Stimulated activated memory B cell treated with anti-CD40 and anti-IgM and Interleukin-4, amounts not matched to agents 10 μg/mL and 1 μg/mL and 100 μg/mL, for 72 hours (primary cell): ENCODE measurements at regions not wholly inside any gene's neighbourhood (a gene's known extent, or its start where the extent isn't known, plus 50 kb on each side); places are given as distances from the start of the nearest gene placed in this dataset.
A peak's percentile ranks its signal among the peaks of the same experiment; 100 is the strongest.
"Not testable (repeated sequence)": the region's sequence is repeated elsewhere in the genome, so short reads cannot be mapped to it uniquely, and the experiment has no call there.

Experiments
- ATAC-seq: fragments of 150-1000 bp; cut with Tn5 transposase; 2 replicates; pipeline ENCODE4 v1.10.0; 2021
- H3K27ac Mint-ChIP-seq: one replicate; pipeline ENCODE4 v1.8.0; 2022; ENCODE audit warnings: mild to moderate bottlenecking, mixed read lengths
- H3K27me3 Mint-ChIP-seq: one replicate; pipeline ENCODE4 v1.8.0; 2022; ENCODE audit warnings: mixed read lengths
- H3K36me3 Mint-ChIP-seq: one replicate; pipeline ENCODE4 v1.8.0; 2022; ENCODE audit warnings: mixed read lengths
- H3K4me1 Mint-ChIP-seq: one replicate; pipeline ENCODE4 v1.8.0; 2022; ENCODE audit warnings: mixed read lengths
- H3K4me3 Mint-ChIP-seq: one replicate; pipeline ENCODE4 v1.8.0; 2022; ENCODE audit warnings: mild to moderate bottlenecking, moderate library complexity, mixed read lengths
- H3K9me3 Mint-ChIP-seq: one replicate; pipeline ENCODE4 v1.8.0; 2022; ENCODE audit warnings: mixed read lengths

DNA sequence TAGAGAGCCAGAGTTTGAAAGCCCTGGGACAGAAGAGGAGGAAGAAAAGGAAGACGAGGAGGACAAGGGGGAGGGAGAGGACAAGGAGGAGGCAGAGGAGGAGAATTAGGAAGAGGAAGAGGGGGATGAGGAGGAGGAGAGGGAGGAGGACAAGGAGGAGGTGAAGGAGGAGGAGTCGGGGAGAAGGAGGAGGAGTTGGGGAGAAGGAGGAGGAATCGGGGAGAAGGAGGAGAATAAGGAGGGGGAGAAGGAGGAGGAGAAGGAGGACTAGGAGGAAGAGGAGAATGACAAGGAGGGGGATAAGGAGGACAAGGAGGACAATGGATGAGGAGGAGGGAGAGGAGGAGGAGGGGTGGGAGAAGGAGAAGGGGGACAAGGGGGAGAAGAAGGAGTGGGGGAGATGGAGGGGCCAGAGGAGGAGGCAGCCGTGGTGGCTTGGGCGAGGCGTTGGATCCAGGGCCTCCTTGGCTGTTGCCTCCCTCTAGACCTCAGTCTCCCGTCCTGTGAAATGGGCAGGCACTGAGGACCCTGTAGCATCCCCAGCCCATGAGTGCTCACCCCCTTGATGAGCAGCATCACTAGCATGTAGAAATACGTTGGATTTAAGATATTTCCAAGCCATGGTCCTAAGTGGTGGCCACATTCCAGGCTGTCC, 179.6 kb downstream of the LMLN start:
- not testable (repeated sequence) for H3K27ac Mint-ChIP-seq, H3K9me3 Mint-ChIP-seq, ATAC-seq, H3K36me3 Mint-ChIP-seq, H3K4me3 Mint-ChIP-seq, H3K4me1 Mint-ChIP-seq
- H3K27me3 Mint-ChIP-seq = peaks cover 17% of the 10 kb centered on the region

DNA sequence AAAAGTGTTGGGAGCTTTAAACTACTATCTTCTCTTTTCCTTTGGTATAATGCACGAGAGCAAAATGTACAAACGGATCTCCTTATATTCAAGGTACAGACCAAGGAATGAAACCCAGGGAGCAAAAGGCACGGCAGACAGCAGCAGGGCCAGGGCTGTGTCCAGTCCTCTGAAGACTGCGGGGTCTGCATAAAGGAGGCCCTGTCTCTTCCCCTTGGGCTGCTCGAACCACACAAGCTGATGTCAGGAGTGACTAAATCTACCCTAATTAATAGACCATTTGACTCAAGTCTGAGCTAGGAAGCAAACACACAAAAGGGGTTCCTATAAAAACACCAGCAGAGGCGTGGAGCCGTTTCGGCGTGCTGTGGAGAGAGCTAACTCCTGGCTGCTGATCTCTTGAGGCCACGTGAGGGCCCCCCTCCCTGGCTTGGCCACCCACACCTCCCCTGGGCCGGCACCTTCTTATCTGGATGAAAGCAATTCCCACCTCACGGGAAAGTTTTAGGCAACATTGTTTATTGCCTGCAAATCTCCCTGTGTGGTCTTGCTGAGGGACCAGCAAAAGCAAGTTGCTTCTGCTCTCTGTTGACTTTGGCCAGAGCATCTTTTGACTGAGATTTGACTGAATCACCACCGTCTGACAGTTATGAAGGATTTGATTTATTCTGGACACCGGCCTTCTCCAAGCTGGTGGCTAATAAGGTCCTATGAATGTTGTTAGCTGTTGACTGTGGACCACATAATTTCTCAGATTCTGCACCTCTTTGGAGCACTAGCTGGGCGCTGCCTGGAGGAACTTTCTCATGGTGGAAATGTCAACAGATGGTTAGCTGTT, 183.5 kb downstream of the LMLN start:
- not testable (repeated sequence) for ATAC-seq, H3K36me3 Mint-ChIP-seq, H3K9me3 Mint-ChIP-seq, H3K4me1 Mint-ChIP-seq, H3K27ac Mint-ChIP-seq, H3K27me3 Mint-ChIP-seq, H3K4me3 Mint-ChIP-seq

DNA sequence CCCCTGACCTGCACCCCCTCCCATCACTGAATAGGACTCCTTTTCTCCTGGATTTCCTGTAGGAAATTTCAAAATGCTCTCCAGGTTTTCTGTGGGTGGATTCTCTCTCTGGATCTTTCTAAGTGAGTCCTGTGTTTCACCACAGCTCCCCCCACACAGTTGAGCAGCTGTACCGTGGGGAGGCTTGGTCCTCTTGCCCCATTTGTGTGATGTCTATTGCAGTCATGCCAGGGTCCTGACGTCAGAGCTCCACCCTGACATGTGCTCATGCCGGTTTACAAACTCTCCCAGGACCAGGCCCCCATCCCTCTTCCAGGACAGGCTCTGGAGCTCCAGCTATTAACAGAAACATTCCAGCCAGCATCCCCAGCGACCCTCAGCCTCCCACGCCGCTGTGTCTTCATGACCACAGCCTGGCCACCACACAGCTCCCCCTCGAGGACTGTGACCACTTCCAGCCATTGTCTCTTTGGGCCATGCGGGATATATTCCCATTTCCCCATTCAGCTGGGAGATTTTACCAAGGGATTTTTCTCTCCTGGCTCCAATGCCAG, 185.3 kb downstream of the LMLN start:
- ATAC-seq, H3K4me1 Mint-ChIP-seq, H3K9me3 Mint-ChIP-seq, H3K27ac Mint-ChIP-seq, H3K27me3 Mint-ChIP-seq, H3K36me3 Mint-ChIP-seq, H3K4me3 Mint-ChIP-seq: not testable (repeated sequence)

DNA sequence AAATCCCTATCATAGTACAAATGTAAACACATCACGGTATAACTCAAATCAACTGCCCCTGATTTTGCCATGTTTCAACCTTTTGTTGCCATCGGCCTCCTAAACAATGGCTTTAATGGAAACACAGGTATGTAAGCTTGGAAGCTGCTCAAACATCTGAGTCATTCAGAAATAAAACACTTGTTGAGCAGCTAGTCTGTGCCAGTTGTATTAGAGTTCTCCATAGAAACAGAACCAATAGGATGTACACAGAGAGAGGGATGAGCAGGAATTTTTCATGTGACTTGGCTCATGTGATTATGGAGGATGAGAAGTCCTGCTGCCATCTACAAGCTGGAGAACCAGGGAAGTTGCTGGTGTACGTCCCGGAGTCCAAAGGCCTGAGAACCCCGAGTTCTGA, 186.1 kb downstream of the LMLN start:
- not testable (repeated sequence) for H3K9me3 Mint-ChIP-seq, ATAC-seq, H3K27me3 Mint-ChIP-seq, H3K4me1 Mint-ChIP-seq, H3K36me3 Mint-ChIP-seq, H3K27ac Mint-ChIP-seq, H3K4me3 Mint-ChIP-seq

DNA sequence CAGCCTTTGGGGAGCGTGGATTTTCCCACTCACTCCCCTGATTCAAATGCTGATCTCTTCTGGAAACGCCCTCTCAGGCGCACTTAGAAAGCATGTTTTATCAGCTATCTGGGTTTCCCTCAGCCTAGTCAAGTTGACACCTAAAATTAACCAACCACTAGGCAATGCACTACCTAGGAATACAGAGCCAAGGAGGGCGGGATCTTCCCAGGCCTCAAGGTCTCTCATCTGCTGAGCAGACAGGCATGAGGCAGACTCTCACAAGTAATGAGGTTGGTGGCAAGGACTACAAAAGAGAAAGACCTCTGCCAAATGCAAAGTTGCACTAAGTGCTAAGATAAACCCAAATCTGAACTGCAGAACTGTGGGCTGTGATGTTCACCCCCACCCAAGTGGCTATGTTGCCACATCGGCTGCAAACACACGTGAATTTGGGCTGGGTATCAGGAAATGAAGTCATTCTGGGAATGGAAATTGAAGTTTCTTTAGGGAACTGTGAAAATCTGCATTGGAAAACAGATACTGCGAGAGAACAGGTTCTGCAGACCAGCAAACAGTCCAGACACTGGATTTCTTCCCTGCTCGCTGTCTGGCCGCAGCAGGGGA, 186.6 kb downstream of the LMLN start:
- H3K27ac Mint-ChIP-seq, H3K4me1 Mint-ChIP-seq, H3K36me3 Mint-ChIP-seq, H3K27me3 Mint-ChIP-seq, H3K4me3 Mint-ChIP-seq, H3K9me3 Mint-ChIP-seq, ATAC-seq: not testable (repeated sequence)

DNA sequence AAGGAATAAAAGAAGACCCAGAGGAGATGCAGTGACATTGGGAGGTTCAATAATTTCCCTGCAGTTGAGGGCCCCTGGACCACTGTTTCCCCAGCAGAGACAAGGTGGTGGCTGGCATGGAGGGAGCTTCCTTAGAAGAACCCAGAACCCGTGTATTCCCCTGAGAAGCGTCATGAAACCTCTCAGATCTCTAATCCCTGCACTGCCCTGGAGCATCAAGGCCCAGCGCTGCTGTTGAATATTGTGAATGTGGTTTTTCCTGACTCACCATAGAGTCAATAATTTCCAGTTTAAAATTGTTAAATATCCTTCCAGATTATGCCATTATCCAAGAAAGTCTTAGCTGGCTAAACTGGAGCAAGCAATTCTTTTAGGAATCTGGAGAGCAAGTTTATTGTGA, 187.2 kb downstream of the LMLN start:
- not testable (repeated sequence) for H3K27me3 Mint-ChIP-seq, H3K4me1 Mint-ChIP-seq, ATAC-seq, H3K27ac Mint-ChIP-seq, H3K9me3 Mint-ChIP-seq, H3K36me3 Mint-ChIP-seq, H3K4me3 Mint-ChIP-seq

DNA sequence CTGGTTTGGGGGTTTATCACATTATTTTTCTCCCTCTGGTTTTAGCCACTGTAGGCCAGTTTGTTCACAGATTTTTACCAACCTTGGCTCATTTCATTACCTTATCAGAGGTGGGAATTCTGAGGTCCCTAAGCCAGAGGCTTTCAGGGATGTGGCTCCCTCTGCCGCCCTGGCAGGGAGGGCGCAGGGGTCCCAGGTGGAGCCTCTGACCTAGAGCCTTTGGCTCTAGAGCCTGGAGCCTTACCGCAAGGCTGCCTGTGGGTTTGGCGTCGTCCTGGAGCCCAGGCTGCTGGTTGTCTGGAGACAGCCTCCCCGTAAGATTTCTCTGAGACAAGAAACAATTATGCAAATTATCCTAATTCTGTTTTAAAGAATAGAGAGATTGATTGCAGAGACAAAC, 188.0 kb downstream of the LMLN start:
- not testable (repeated sequence) for H3K4me3 Mint-ChIP-seq, H3K27ac Mint-ChIP-seq, H3K4me1 Mint-ChIP-seq, H3K9me3 Mint-ChIP-seq, H3K27me3 Mint-ChIP-seq, ATAC-seq, H3K36me3 Mint-ChIP-seq

DNA sequence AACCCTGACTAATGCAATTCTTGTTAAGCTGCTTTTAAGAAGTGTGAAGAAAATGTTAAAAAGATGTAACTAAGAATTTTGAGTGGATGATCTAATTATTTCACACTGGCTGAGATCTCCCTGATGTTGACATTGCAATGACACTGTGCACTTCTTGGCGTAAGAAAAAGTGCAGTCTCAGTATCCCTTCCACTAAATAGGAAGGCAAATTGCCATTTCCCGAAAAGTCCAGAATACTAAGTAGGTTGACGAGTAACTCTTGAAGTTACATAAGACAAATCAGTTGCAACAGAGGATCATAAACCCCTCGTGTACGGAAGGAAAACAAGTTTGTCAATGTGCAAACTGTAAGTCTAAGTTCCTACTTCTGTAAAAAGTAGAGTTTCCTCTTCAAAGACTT, 189.9 kb downstream of the LMLN start:
- not testable (repeated sequence) for H3K4me1 Mint-ChIP-seq, H3K36me3 Mint-ChIP-seq, H3K9me3 Mint-ChIP-seq, ATAC-seq, H3K27me3 Mint-ChIP-seq, H3K4me3 Mint-ChIP-seq, H3K27ac Mint-ChIP-seq

DNA sequence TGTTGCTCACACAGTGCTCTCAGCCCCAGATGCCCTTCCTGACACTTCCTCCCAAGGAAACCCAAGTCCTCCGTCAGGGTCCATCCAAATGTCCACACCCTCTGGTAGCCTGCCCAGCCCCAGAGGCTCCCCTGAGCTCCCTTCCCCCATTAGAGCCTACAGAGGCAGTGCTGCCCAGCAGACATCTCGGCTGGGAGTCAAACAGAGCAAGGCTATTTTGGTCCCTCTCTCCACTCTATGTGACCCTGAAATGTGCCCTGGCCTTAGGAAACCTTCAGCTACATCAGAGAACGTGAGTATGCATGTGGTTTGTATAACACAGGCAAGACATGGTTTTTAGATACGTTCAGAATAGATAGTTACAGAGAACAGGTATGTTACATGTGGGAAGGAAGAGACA, 191.8 kb downstream of the LMLN start:
- H3K36me3 Mint-ChIP-seq, H3K27ac Mint-ChIP-seq, H3K4me1 Mint-ChIP-seq, H3K4me3 Mint-ChIP-seq, H3K9me3 Mint-ChIP-seq, H3K27me3 Mint-ChIP-seq, ATAC-seq: not testable (repeated sequence)

DNA sequence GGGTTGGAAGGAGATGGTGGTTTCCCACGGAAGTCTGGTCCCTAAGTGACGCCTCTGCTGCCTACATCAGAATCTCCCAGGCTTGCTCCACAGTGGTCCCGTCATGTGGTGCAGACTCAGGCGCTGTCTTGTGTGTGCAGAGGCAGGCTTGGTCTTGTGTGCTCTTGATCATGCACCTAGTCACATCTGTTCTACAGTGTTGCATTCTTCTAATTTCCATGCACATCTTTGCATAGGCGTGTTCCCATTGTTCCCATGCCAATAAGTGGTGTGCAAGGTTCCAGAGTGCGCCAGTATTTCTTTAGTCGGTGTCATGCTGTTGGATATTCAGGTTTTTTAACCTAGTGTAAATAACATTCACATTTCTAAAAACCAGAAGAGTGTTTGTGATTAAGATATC, 195.8 kb downstream of the LMLN start:
- H3K36me3 Mint-ChIP-seq, H3K27ac Mint-ChIP-seq, ATAC-seq, H3K4me3 Mint-ChIP-seq, H3K27me3 Mint-ChIP-seq, H3K4me1 Mint-ChIP-seq, H3K9me3 Mint-ChIP-seq: not testable (repeated sequence)

DNA sequence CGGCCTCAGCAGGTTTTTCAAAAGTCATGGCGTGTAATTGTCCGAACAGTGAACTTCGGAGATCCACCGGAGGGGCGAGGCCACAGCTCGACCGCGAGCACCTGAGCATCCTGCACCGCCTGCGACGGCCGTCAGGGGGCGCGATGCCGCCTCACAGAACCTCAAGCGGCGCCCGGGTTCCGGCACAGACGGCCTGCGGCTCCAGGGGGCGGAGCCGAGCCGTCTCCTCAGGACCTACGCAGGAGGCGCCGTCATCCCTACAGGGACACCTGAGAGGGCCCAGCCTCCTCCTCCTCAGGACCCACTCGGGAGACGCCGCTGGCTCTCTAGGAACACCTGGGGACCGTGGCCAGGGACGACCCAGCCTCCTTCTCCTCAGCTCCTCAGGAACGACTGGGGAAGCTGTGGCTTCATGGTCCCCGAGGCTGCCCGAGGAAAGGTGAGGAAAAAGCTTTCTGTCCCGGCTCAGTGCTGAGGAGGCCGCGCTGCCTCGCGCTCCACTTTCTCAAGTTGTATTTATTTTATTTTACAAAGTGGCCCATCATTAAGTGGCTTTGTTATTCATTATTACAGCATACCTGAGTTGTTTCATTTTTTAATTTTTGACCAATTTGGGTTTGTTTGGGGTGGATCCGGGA, 197.3 kb downstream of the LMLN start:
- not testable (repeated sequence) for H3K4me1 Mint-ChIP-seq, H3K9me3 Mint-ChIP-seq, H3K27ac Mint-ChIP-seq, H3K27me3 Mint-ChIP-seq, H3K4me3 Mint-ChIP-seq, H3K36me3 Mint-ChIP-seq
- ATAC-seq = peak; percentile 81

DNA sequence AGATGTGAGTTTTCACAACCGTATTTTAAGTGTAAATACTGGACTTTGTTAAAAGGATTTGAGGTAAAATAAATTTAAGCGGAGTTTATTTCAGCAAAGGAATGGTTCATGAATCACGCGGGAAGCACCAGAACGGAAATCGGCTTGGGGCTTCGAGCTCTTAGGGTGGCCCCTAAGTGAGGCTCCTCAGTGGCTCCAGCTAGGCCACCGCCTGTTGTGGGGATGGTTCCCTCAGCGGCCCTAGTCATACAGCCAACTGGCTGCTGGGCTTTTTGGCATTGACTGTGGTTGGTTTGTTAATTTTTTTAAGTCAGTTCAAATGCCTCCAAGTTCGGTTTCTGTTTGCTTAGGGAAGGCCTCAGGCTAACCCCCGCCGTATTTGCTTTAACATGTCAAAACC, 198.0 kb downstream of the LMLN start:
- H3K9me3 Mint-ChIP-seq, H3K36me3 Mint-ChIP-seq, ATAC-seq, H3K4me1 Mint-ChIP-seq, H3K4me3 Mint-ChIP-seq, H3K27me3 Mint-ChIP-seq, H3K27ac Mint-ChIP-seq: not testable (repeated sequence)

DNA sequence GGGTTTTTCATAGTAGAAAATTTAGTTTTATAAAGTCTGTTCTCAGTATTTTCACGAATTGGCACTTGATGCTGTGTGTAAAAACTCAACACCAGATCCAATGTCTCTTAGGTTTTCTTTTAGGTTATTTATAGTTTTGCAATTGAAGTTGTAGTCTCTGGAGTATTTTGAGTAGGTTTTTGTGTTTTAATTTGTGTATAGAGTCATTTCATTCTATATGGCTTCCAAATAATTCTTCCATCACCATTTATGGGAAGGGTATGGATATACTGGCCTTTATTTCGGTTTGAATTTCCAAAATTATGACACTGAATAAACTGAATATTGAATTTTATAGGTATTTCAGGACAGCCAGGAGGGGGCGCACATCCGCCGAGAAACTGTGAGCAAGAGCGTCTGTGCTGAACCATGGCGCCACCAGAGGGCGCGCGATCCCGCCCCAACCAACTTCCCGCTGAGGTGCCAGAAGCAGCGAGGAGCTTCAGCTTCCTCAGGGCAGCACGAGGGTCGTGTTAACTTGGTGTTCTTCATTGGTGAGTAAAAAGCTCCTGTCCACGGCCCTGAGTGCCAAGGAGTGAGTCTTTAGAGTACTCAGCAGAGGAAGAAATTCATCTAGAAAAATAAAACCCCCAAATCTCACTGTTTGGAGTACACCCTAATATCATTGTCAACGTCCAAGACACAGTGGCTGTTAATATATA, 207.5 kb downstream of the LMLN start:
- H3K36me3 Mint-ChIP-seq, H3K9me3 Mint-ChIP-seq, H3K4me1 Mint-ChIP-seq, ATAC-seq, H3K27ac Mint-ChIP-seq, H3K4me3 Mint-ChIP-seq: not testable (repeated sequence)
- peaks cover 23% of the 10 kb centered on the region for H3K27me3 Mint-ChIP-seq

DNA sequence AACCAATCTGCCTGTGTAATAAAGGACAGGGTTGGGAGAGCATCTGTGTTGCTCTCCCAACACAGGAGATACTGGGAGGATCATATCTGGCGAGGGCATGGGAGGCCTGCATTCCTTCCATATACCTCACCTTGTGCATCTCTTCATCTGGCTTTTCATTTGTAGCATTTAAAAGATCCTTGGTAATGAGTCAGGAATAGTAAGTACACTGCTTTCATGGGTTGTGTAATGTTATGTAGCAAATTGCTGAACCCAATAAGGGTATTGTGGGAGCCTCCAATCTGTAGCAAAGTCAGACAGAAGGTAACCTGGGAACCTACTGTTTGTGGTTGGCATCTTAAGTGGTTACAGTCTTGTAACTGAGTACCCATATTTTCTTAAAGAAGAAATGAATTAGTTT, 210.8 kb downstream of the LMLN start:
- not testable (repeated sequence) for H3K36me3 Mint-ChIP-seq, H3K4me1 Mint-ChIP-seq, H3K9me3 Mint-ChIP-seq, H3K4me3 Mint-ChIP-seq, H3K27ac Mint-ChIP-seq, ATAC-seq
- H3K27me3 Mint-ChIP-seq = peaks cover 23% of the 10 kb centered on the region

DNA sequence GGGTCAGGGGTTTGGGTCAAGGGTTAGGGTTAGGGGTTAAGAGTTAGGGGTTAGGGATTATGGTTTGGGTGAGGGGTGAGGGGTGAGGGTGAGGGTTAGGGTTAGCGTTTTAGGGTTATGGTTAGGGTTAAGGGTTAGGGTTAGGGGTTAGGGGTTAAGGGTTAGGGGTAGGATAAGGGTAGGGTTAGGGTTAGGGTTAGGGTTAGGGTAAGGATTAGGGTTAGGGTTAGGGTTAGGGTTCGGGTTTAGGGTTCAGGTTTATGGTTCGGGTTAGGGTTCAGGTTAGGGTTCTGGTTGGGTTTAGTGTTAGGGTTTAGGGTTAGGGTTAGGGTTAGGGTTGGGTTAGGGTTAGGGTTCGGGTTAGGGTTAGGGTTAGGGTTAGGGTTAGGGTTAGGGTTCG, 213.1 kb downstream of the LMLN start:
- H3K27me3 Mint-ChIP-seq = peaks cover 12% of the 10 kb centered on the region
- not testable (repeated sequence) for H3K27ac Mint-ChIP-seq, H3K36me3 Mint-ChIP-seq, H3K9me3 Mint-ChIP-seq, H3K4me3 Mint-ChIP-seq, ATAC-seq, H3K4me1 Mint-ChIP-seq
